ENCODE measurements at regions not wholly inside any gene's neighbourhood (a gene's known extent, or its start where the extent isn't known, plus 50 kb on each side); places are given as distances from the start of the nearest gene placed in this dataset.

- TF ChIP-seq GATA2 (IDR thresholded peaks at IDR 0.05; ENCODE audit: low read depth, low read length) (no peak), GATA3 (IDR thresholded peaks at IDR 0.05; ENCODE audit: low read depth, low read length) (no peak)
Measured at GRCh38 chr2:236851187-236851586, 234.5 kb upstream of the COPS8 start.

Data from SH-SY5Y (cell line).